ENCODE measurements at regions not wholly inside any gene's neighbourhood (a gene's known extent, or its start where the extent isn't known, plus 50 kb on each side); places are given as distances from the start of the nearest gene placed in this dataset.

DNA sequence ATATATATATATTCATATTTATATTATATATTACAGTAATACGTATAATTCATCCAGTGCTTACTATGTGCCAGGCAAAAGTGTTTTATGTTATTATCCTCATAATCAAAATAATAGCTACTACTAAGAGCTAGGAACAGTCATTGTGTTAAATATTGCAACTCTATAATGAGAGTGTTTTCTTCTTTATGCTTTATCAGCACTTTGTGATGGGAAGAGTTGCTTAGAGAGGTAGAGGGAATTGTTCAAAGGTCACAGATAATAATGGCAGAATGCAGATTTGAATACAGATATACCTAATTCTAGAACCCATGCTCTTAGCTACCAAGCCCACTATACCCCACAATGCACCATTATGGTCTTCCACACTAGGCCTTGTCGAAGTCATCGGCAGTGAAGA, 318.8 kb upstream of the PPARGC1A start (continued):
- TF ChIP-seq POLR2AphosphoS5 (IDR thresholded peaks at IDR 0.05; ENCODE audit: low read depth, low read length) = no peak
- no peak for TF ChIP-seq CEBPB (IDR thresholded peaks at IDR 0.05; ENCODE audit: low read depth, low read length)
- no peak for TF ChIP-seq BACH1 (IDR thresholded peaks at IDR 0.05; ENCODE audit: low read length)
- TF ChIP-seq TAF7 (optimal IDR thresholded peaks at IDR 0.05; ENCODE audit: borderline replicate concordance, low read depth, low read length) = no peak
- TF ChIP-seq RXRA (IDR thresholded peaks at IDR 0.05; ENCODE audit: insufficient read depth, low read depth, low read length) = no peak
- no peak for TF ChIP-seq GTF2F1 (IDR thresholded peaks at IDR 0.05; ENCODE audit: borderline replicate concordance, low read depth, low read length)
- TF ChIP-seq RFX5 (IDR thresholded peaks at IDR 0.05; ENCODE audit: borderline replicate concordance, low read depth, low read length) = no peak
- TF ChIP-seq POU5F1 (IDR thresholded peaks at IDR 0.05; ENCODE audit: low read depth, low read length) = no peak
- TF ChIP-seq CBX8 (IDR thresholded peaks at IDR 0.05; ENCODE audit: borderline replicate concordance, low read depth, low read length) = no peak
- no peak for TF ChIP-seq CREB1 (IDR thresholded peaks at IDR 0.05)
